ENCODE measurements at regions not wholly inside any gene's neighbourhood (a gene's known extent, or its start where the extent isn't known, plus 50 kb on each side); places are given as distances from the start of the nearest gene placed in this dataset.

GRCh38 chr20:60806354-60806753 is 445.7 kb upstream of the CDH4 start:
- H3K4me3 ChIP-seq: no peak overlapping the region
- DNase-seq (no peak), ATAC-seq (no peak)
- H3K36me3 ChIP-seq (ENCODE audit: insufficient read depth in 1 of 2, low read depth in 1 of 2): no peaks in the 10 kb centered on the region
- H3K27ac ChIP-seq: no peak overlapping the region
- 90 to 94% (median 92%) methylated on average over 6 of the region's 6 CpGs for WGBS, 3 donors
- H3K9me3 ChIP-seq: no peaks in the 10 kb centered on the region
- intact Hi-C loops (cut with DNase I): no loop called here
- no peak for TF ChIP-seq CTCF (IDR thresholded peaks at IDR 0.05)
- no peaks in the 10 kb centered on the region for H3K4me1 ChIP-seq
- H3K27me3 ChIP-seq (ENCODE audit: insufficient read depth in 3 of 3, low read length in 2 of 3): no peaks in the 10 kb centered on the region

GRCh38 chr20:60806824-60807223 is 445.2 kb upstream of the CDH4 start:
- DNase-seq: no peak
- ATAC-seq: no peak
- intact Hi-C loops (cut with DNase I): no loop called here
- no peak for TF ChIP-seq CTCF (IDR thresholded peaks at IDR 0.05)
- 94 to 99% (median 96%) methylated on average over 5 of the region's 5 CpGs for WGBS, 3 donors
- H3K4me3 ChIP-seq: no peak overlapping the region
- H3K27me3 ChIP-seq (ENCODE audit: insufficient read depth in 3 of 3, low read length in 2 of 3): no peaks in the 10 kb centered on the region
- H3K9me3 ChIP-seq: no peaks in the 10 kb centered on the region
- H3K4me1 ChIP-seq: no peaks in the 10 kb centered on the region
- H3K36me3 ChIP-seq (ENCODE audit: insufficient read depth in 1 of 2, low read depth in 1 of 2): no peaks in the 10 kb centered on the region
- H3K27ac ChIP-seq: no peak overlapping the region

DNA sequence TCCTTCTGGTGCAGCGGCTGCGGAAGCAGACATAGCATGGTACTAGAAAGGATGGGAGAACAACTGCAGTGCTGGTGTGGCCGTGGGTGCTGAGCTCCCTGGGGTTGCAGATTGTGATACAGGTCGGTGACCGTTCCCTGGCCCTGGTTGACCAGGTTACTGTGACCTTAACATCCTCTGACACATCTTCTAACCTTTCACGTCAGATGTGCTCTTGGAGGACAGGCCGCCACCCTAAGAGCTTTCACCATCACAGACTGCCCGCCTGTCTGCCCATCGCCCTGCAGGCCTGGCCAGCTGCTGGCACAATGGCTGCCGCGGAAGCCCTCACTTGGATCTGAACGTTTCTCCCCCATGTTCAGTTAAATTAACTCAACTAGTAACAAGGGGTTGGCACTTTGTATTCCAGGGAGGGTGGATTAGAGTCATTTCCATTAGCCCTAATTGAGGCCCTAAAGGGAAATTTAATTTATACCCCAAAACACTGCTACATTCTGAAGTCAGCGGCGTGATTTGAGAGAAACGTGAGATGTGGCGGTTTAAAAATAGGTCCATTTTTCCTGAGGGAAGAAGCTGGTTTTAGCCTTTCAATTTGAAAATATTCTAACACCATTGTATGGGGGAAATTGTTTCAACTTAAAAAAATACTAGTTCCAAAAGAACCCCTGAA is 443.9 kb upstream of the CDH4 start:
- H3K36me3 ChIP-seq (ENCODE audit: insufficient read depth in 1 of 2, low read depth in 1 of 2): no peaks in the 10 kb centered on the region
- no peak for TF ChIP-seq CTCF (IDR thresholded peaks at IDR 0.05)
- H3K4me1 ChIP-seq: no peaks in the 10 kb centered on the region
- H3K4me3 ChIP-seq: no peak overlapping the region
- no peak overlapping the region for H3K27ac ChIP-seq
- DNase-seq (no peak), ATAC-seq (no peak)
- intact Hi-C loops (cut with DNase I): no loop called here
- no peaks in the 10 kb centered on the region for H3K9me3 ChIP-seq
- no peaks in the 10 kb centered on the region for H3K27me3 ChIP-seq (ENCODE audit: insufficient read depth in 3 of 3, low read length in 2 of 3)
- 94 to 95% (median 94%) methylated on average over 16 of the region's 16 CpGs for WGBS, 3 donors

DNA sequence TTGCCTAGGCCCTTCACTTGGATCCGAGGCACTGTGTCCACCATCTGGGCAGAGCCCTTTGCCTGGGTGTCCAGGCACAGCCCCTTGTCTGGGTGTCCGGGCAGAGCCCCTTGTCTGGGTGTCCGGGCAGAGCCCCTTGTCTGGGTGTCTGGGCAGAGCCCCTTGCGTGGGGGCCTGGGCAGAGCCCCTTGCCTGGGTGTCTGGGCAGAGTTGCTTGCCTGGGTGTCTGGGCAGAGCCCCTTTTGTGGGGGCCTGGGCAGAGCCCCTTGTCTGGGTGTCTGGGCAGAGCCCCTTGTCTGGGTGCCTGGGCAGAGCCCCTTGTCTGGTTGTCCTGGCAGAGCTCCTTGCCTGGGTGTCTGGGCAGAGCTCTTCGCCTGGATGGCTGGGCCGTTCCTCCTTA is 443.4 kb upstream of the CDH4 start:
- WGBS, 3 donors: 93 to 96% (median 95%) methylated on average over 6 of the region's 6 CpGs
- no peak for TF ChIP-seq CTCF (IDR thresholded peaks at IDR 0.05)
- Histone ChIP-seq H3K27ac (no peak overlapping the region), H3K4me1 (no peaks in the 10 kb centered on the region), H3K27me3 (ENCODE audit: insufficient read depth in 3 of 3, low read length in 2 of 3) (no peaks in the 10 kb centered on the region), H3K9me3 (no peaks in the 10 kb centered on the region), H3K4me3 (no peak overlapping the region), H3K36me3 (ENCODE audit: insufficient read depth in 1 of 2, low read depth in 1 of 2) (no peaks in the 10 kb centered on the region)
- no peak for ATAC-seq
- intact Hi-C loops (cut with DNase I): no loop called here
- DNase-seq: no peak

DNA sequence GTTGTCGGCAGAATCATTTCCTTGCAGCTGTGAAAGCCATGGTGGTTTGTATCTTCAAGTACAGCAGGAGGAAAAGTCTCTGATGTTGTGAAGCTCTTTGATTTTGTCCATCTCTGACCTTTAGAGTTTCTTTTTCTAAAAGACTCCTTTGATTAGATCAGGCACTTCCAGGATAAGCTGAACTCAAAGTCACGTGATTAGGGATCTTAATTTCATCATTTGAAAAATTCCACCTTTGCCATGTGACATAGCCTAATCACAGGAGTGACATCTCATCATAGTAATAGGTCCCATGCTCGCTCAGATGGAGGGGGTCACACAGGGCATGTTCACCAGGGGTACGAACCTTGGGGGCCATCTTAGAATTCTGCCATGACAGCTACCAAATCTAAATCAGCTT is 441.5 kb upstream of the CDH4 start:
- H3K27ac ChIP-seq: no peak overlapping the region
- ATAC-seq: no peak
- 87 to 94% (median 89%) methylated on average over 4 of the region's 4 CpGs for WGBS, 3 donors
- H3K9me3 ChIP-seq: no peaks in the 10 kb centered on the region
- H3K4me3 ChIP-seq: no peak overlapping the region
- DNase-seq: no peak
- no peaks in the 10 kb centered on the region for H3K27me3 ChIP-seq (ENCODE audit: insufficient read depth in 3 of 3, low read length in 2 of 3)
- TF ChIP-seq CTCF (IDR thresholded peaks at IDR 0.05): no peak
- no peaks in the 10 kb centered on the region for H3K4me1 ChIP-seq
- no peaks in the 10 kb centered on the region for H3K36me3 ChIP-seq (ENCODE audit: insufficient read depth in 1 of 2, low read depth in 1 of 2)
- intact Hi-C loops (cut with DNase I): no loop called here
